ENCODE measurements at regions not wholly inside any gene's neighbourhood (a gene's known extent, or its start where the extent isn't known, plus 50 kb on each side); places are given as distances from the start of the nearest gene placed in this dataset.

GRCh38 chr11:134533511-134533910 lies 121.5 kb upstream of the B3GAT1 start:
- Histone ChIP-seq H3K4me3 (no peak overlapping the region), H3K9me3 (no peaks in the 10 kb centered on the region), H3K4me1 (no peaks in the 10 kb centered on the region), H3K27me3 (ENCODE audit: low read depth) (peaks cover 45% of the 10 kb centered on the region), H3K36me3 (replicated peaks) (no peaks in the 10 kb centered on the region)
- in situ Hi-C loops (cut with MboI; ENCODE audit: low sequenced_read_pairs): no loop called here
- DNase-seq (ENCODE audit: low spot score in 2 of 2): no peak

- no peaks in the 10 kb centered on the region for H3K9me3 ChIP-seq
Observed at GRCh38 chr11:134532921-134533421, 120.9 kb upstream of the B3GAT1 start.

GRCh38 chr11:134532131-134532920 lies 120.3 kb upstream of the B3GAT1 start:
- DNase-seq (ENCODE audit: low spot score in 2 of 2): no peak
- Histone ChIP-seq H3K4me3 (no peak overlapping the region), H3K36me3 (replicated peaks) (no peaks in the 10 kb centered on the region), H3K9me3 (no peaks in the 10 kb centered on the region), H3K4me1 (no peaks in the 10 kb centered on the region), H3K27me3 (ENCODE audit: low read depth) (peaks cover 37% of the 10 kb centered on the region)
- in situ Hi-C loops (cut with MboI; ENCODE audit: low sequenced_read_pairs): no loop called here

More at GRCh38 chr11:134532921-134533421, 120.9 kb upstream of the B3GAT1 start:
- Histone ChIP-seq H3K36me3 (replicated peaks) (no peaks in the 10 kb centered on the region), H3K4me3 (no peak overlapping the region), H3K27me3 (ENCODE audit: low read depth) (peaks cover 41% of the 10 kb centered on the region), H3K4me1 (no peaks in the 10 kb centered on the region)
- no peak for DNase-seq (ENCODE audit: low spot score in 2 of 2)
- in situ Hi-C loops (cut with MboI; ENCODE audit: low sequenced_read_pairs): no loop called here

GRCh38 chr11:134531327-134532130 lies 119.5 kb upstream of the B3GAT1 start:
- H3K4me1 ChIP-seq: no peaks in the 10 kb centered on the region
- H3K36me3 ChIP-seq (replicated peaks): no peaks in the 10 kb centered on the region
- no peak for DNase-seq (ENCODE audit: low spot score in 2 of 2)
- in situ Hi-C loops (cut with MboI; ENCODE audit: low sequenced_read_pairs): no loop called here
- no peak overlapping the region for H3K4me3 ChIP-seq
- no peaks in the 10 kb centered on the region for H3K9me3 ChIP-seq
- peaks cover 33% of the 10 kb centered on the region for H3K27me3 ChIP-seq (ENCODE audit: low read depth)

GRCh38 chr11:134530636-134531326 lies 118.7 kb upstream of the B3GAT1 start:
- H3K4me1 ChIP-seq: no peaks in the 10 kb centered on the region
- in situ Hi-C loops (cut with MboI; ENCODE audit: low sequenced_read_pairs): no loop called here
- no peak for DNase-seq (ENCODE audit: low spot score in 2 of 2)
- H3K9me3 ChIP-seq: no peaks in the 10 kb centered on the region
- H3K27me3 ChIP-seq (ENCODE audit: low read depth): peaks cover 25% of the 10 kb centered on the region
- no peak overlapping the region for H3K4me3 ChIP-seq
- no peaks in the 10 kb centered on the region for H3K36me3 ChIP-seq (replicated peaks)

GRCh38 chr11:134529212-134530096 lies 117.4 kb upstream of the B3GAT1 start:
- no peaks in the 10 kb centered on the region for H3K9me3 ChIP-seq
- in situ Hi-C loops (cut with MboI; ENCODE audit: low sequenced_read_pairs): no loop called here
- DNase-seq (ENCODE audit: low spot score in 2 of 2): no peak

GRCh38 chr11:134528453-134528852 lies 116.4 kb upstream of the B3GAT1 start:
- in situ Hi-C loops (cut with MboI; ENCODE audit: low sequenced_read_pairs): no loop called here
- Histone ChIP-seq H3K4me3 (no peak overlapping the region), H3K9me3 (no peaks in the 10 kb centered on the region), H3K27me3 (ENCODE audit: low read depth) (peaks cover 15% of the 10 kb centered on the region; the same call in 1 of the 2 replicates), H3K4me1 (no peaks in the 10 kb centered on the region), H3K36me3 (replicated peaks) (no peaks in the 10 kb centered on the region)
- no peak for DNase-seq (ENCODE audit: low spot score in 2 of 2)

More at GRCh38 chr11:134529212-134530096, 117.4 kb upstream of the B3GAT1 start:
- Histone ChIP-seq H3K36me3 (replicated peaks) (no peaks in the 10 kb centered on the region), H3K4me3 (no peak overlapping the region), H3K27me3 (ENCODE audit: low read depth) (peaks cover 15% of the 10 kb centered on the region; the same call in 1 of the 2 replicates), H3K4me1 (no peaks in the 10 kb centered on the region)

GRCh38 chr11:134527382-134528243 lies 115.6 kb upstream of the B3GAT1 start:
- no peaks in the 10 kb centered on the region for H3K9me3 ChIP-seq
- peaks cover 12% of the 10 kb centered on the region; the same call in 1 of the 2 replicates for H3K27me3 ChIP-seq (ENCODE audit: low read depth)
- in situ Hi-C loops (cut with MboI; ENCODE audit: low sequenced_read_pairs): no loop called here
- DNase-seq (ENCODE audit: low spot score in 2 of 2): no peak
- no peaks in the 10 kb centered on the region for H3K4me1 ChIP-seq
- no peak overlapping the region for H3K4me3 ChIP-seq
- no peaks in the 10 kb centered on the region for H3K36me3 ChIP-seq (replicated peaks)

- H3K4me3 ChIP-seq: no peak overlapping the region
- no peaks in the 10 kb centered on the region for H3K9me3 ChIP-seq
- H3K4me1 ChIP-seq: no peaks in the 10 kb centered on the region
- in situ Hi-C loops (cut with MboI; ENCODE audit: low sequenced_read_pairs): no loop called here
- peaks cover 12% of the 10 kb centered on the region; the same call in 1 of the 2 replicates for H3K27me3 ChIP-seq (ENCODE audit: low read depth)
- no peaks in the 10 kb centered on the region for H3K36me3 ChIP-seq (replicated peaks)
- no peak for DNase-seq (ENCODE audit: low spot score in 2 of 2)
Observed at GRCh38 chr11:134524896-134525845, 113.1 kb upstream of the B3GAT1 start.

- in situ Hi-C loops (cut with MboI; ENCODE audit: low sequenced_read_pairs): no loop called here
- DNase-seq (ENCODE audit: low spot score in 2 of 2): no peak
Observed at GRCh38 chr11:134524201-134524600, 112.2 kb upstream of the B3GAT1 start.

GRCh38 chr11:134522782-134523570 lies 110.9 kb upstream of the B3GAT1 start:
- H3K27me3 ChIP-seq (ENCODE audit: low read depth): peaks cover 4% of the 10 kb centered on the region; the same call in 1 of the 2 replicates
- H3K4me1 ChIP-seq: no peaks in the 10 kb centered on the region
- no peaks in the 10 kb centered on the region for H3K36me3 ChIP-seq (replicated peaks)
- no peaks in the 10 kb centered on the region for H3K9me3 ChIP-seq
- H3K4me3 ChIP-seq: no peak overlapping the region
- in situ Hi-C loops (cut with MboI; ENCODE audit: low sequenced_read_pairs): no loop called here
- DNase-seq (ENCODE audit: low spot score in 2 of 2): no peak

More at GRCh38 chr11:134524201-134524600, 112.2 kb upstream of the B3GAT1 start:
- H3K27me3 ChIP-seq (ENCODE audit: low read depth): peaks cover 12% of the 10 kb centered on the region; the same call in 1 of the 2 replicates
- H3K36me3 ChIP-seq (replicated peaks): no peaks in the 10 kb centered on the region
- H3K4me1 ChIP-seq: no peaks in the 10 kb centered on the region
- no peaks in the 10 kb centered on the region for H3K9me3 ChIP-seq
- no peak overlapping the region for H3K4me3 ChIP-seq
